IMR-90 (cell line): ENCODE measurements at regions not wholly inside any gene's neighbourhood (a gene's known extent, or its start where the extent isn't known, plus 50 kb on each side); places are given as distances from the start of the nearest gene placed in this dataset.

ENCODE experiments used
- ATAC-seq: fragments of 200-7000 bp; cut with Tn5 transposase; 2 replicates; pipeline ENCODE4 v1.9.1; 2020; ENCODE audit warnings: low read depth, mild to moderate bottlenecking, moderate library complexity
- BruUV-seq: library from RNA; stranded (reverse); fragments of 400-500 nt; replicated peaks from 2 replicates; lab custom pipeline; 2021; lab: Mats Ljungman, UMichigan
- CTCF ChIA-PET: fragments of 300-600 bp; formaldehyde crosslinking; extraction: SDS; loops from one replicate; lab custom pipeline; 2021; ENCODE audit warnings: antibody characterized with exemption; lab: Yijun Ruan, JAX
- POLR2A ChIA-PET: fragments of 300-600 bp; sonication (Branson Sonifier 250); formaldehyde crosslinking; loops from one replicate; lab custom pipeline; 2022; ENCODE audit warnings: antibody characterized with exemption; ENCODE audit not compliant: unreplicated experiment; lab: Charles Lee
- DNase-seq: peaks from one replicate; pipeline ENCODE4 v3.0.0; 2013
- H2AFZ ChIP-seq: replicated peaks from 2 replicates; pipeline ENCODE3; 2013; ENCODE audit warnings: low read length, mild to moderate bottlenecking; ENCODE audit not compliant: poor library complexity
- H2AK5ac ChIP-seq: 2 replicates; pipeline ENCODE4 v1.6.1; 2013; ENCODE audit warnings: low read depth, low read length, inconsistent platforms
- H2AK9ac ChIP-seq: replicated peaks from 2 replicates; pipeline ENCODE3; 2013; ENCODE audit warnings: mild to moderate bottlenecking, low read depth, low read length, moderate library complexity; ENCODE audit not compliant: poor library complexity
- H2BK120ac ChIP-seq: 2 replicates; pipeline ENCODE4 v1.6.1; 2013; ENCODE audit warnings: low read depth, low read length, inconsistent platforms
- H2BK15ac ChIP-seq: 3 replicates; pipeline ENCODE4 v1.6.1; 2013; ENCODE audit warnings: low read depth, low read length, inconsistent platforms
- H2BK20ac ChIP-seq: 2 replicates; pipeline ENCODE4 v1.6.1; 2013; ENCODE audit warnings: low read depth, mild to moderate bottlenecking, inconsistent platforms, low read length, moderate library complexity
- H2BK5ac ChIP-seq: 2 replicates; pipeline ENCODE4 v1.6.1; 2013; ENCODE audit warnings: mild to moderate bottlenecking, low read depth, low read length, inconsistent platforms; ENCODE audit not compliant: poor library complexity, severe bottlenecking
- H3K14ac ChIP-seq: replicated peaks from 2 replicates; pipeline ENCODE4 v1.6.1; 2013; ENCODE audit warnings: low read depth, low read length, inconsistent platforms
- H3K18ac ChIP-seq: 2 replicates; pipeline ENCODE4 v1.6.1; 2013; ENCODE audit warnings: low read depth, low read length, control low read depth
- H3K23ac ChIP-seq: 2 replicates; pipeline ENCODE4 v1.6.1; 2013; ENCODE audit warnings: low read depth, low read length, inconsistent platforms
- H3K27ac ChIP-seq: 2 replicates; pipeline ENCODE4 v1.5.1; 2013; ENCODE audit warnings: mild to moderate bottlenecking, control low read depth, low read length; ENCODE audit not compliant: insufficient read depth
- H3K27me3 ChIP-seq: 2 replicates; pipeline ENCODE4 v1.6.1; 2013; ENCODE audit warnings: low read length; ENCODE audit not compliant: control insufficient read depth, insufficient read depth
- H3K36me3 ChIP-seq: 2 replicates; pipeline ENCODE4 v1.6.1; 2013; ENCODE audit warnings: low read length, mixed read lengths; ENCODE audit not compliant: control insufficient read depth, insufficient read depth
- H3K4ac ChIP-seq: 2 replicates; pipeline ENCODE4 v1.6.1; 2013; ENCODE audit warnings: low read depth, low read length, inconsistent platforms
- H3K4me1 ChIP-seq: 2 replicates; pipeline ENCODE4 v1.6.1; 2013; ENCODE audit warnings: low read length, mixed read lengths; ENCODE audit not compliant: control insufficient read depth, insufficient read depth
- H3K4me2 ChIP-seq: 2 replicates; pipeline ENCODE4 v1.6.1; 2013; ENCODE audit warnings: low read depth, mild to moderate bottlenecking, control low read depth, low read length, moderate library complexity
- H3K4me3 ChIP-seq: 2 replicates; pipeline ENCODE4 v1.5.1; 2013; ENCODE audit warnings: low read depth, mild to moderate bottlenecking, control low read depth, low read length, moderate library complexity; ENCODE audit not compliant: insufficient read depth
- H3K56ac ChIP-seq: 2 replicates; pipeline ENCODE4 v1.6.1; 2013; ENCODE audit warnings: low read length, inconsistent platforms; ENCODE audit not compliant: insufficient read depth; ENCODE audit errors: extremely low read depth
- H3K79me1 ChIP-seq, 2 experiments: 2 replicates each; pipeline ENCODE4 v1.6.1; 2013; ENCODE audit warnings: low read length in 2 of 2, inconsistent platforms in 1 of 2, low read depth in 1 of 2
- H3K9ac ChIP-seq: 2 replicates; pipeline ENCODE4 v1.6.1; 2013; ENCODE audit warnings: low read depth, low read length, control low read depth
- H3K9me1 ChIP-seq: 2 replicates; pipeline ENCODE4 v1.6.1; 2013; ENCODE audit warnings: low read length, inconsistent platforms; ENCODE audit not compliant: insufficient read depth
- H3K9me3 ChIP-seq: 2 replicates; pipeline ENCODE4 v1.6.1; 2013; ENCODE audit warnings: low read length; ENCODE audit not compliant: control insufficient read depth, insufficient read depth
- H4K20me1 ChIP-seq: 2 replicates; pipeline ENCODE4 v1.6.1; 2013; ENCODE audit warnings: low read length, inconsistent platforms; ENCODE audit not compliant: insufficient read depth
- H4K5ac ChIP-seq: 2 replicates; pipeline ENCODE4 v1.6.1; 2013; ENCODE audit warnings: mild to moderate bottlenecking, low read depth, low read length, control low read depth
- H4K8ac ChIP-seq, 2 experiments: 2 replicates each; pipeline ENCODE4 v1.6.1; 2013; ENCODE audit warnings: low read depth in 2 of 2, low read length in 2 of 2, control low read depth in 1 of 2, inconsistent platforms in 1 of 2
- H4K91ac ChIP-seq: 2 replicates; pipeline ENCODE4 v1.6.1; 2013; ENCODE audit warnings: low read depth, low read length, inconsistent platforms; ENCODE audit not compliant: insufficient read depth
- BHLHE40 ChIP-seq: fragments of 150-350 bp; IDR thresholded peaks from 2 replicates; pipeline ENCODE4 v1.6.1; 2016; ENCODE audit warnings: mild to moderate bottlenecking, low read depth, low read length
- CEBPB ChIP-seq: IDR thresholded peaks from 2 replicates; pipeline ENCODE4 v1.6.1; 2012; ENCODE audit warnings: low read depth, low read length, improper control_type of control experiment
- CHD1 ChIP-seq: IDR thresholded peaks from 2 replicates; pipeline ENCODE4 v1.6.1; 2012; ENCODE audit warnings: low read depth, low read length, improper control_type of control experiment
- CTCF ChIP-seq: conservative IDR thresholded peaks from 2 replicates; pipeline ENCODE4 v1.5.1; 2012; ENCODE audit warnings: mild to moderate bottlenecking, low read depth, low read length, improper control_type of control experiment
- ELK1 ChIP-seq: fragments of 150-350 bp; IDR thresholded peaks from 2 replicates; pipeline ENCODE4 v1.6.1; 2016; ENCODE audit warnings: low read depth, mild to moderate bottlenecking, low read length, moderate library complexity, borderline replicate concordance
- MAFK ChIP-seq: IDR thresholded peaks from 2 replicates; pipeline ENCODE4 v1.6.1; 2012; ENCODE audit warnings: low read depth, low read length, improper control_type of control experiment
- MXI1 ChIP-seq: IDR thresholded peaks from 2 replicates; pipeline ENCODE4 v1.6.1; 2012; ENCODE audit warnings: low read depth, mild to moderate bottlenecking, low read length, moderate library complexity, borderline replicate concordance
- NFE2L2 ChIP-seq: fragments of 150-350 bp; IDR thresholded peaks from 2 replicates; pipeline ENCODE4 v1.6.1; 2016; ENCODE audit warnings: low read depth, mild to moderate bottlenecking, low read length
- POLR2A ChIP-seq: IDR thresholded peaks from 2 replicates; pipeline ENCODE4 v1.6.1; 2012; ENCODE audit warnings: mild to moderate bottlenecking, low read depth, low read length
- RCOR1 ChIP-seq: IDR thresholded peaks from 2 replicates; pipeline ENCODE4 v1.6.1; 2012; ENCODE audit warnings: mild to moderate bottlenecking, low read length, improper control_type of control experiment; ENCODE audit not compliant: insufficient replicate concordance
- RFX5 ChIP-seq: IDR thresholded peaks from 2 replicates; pipeline ENCODE4 v1.8.0; 2012; ENCODE audit warnings: low read depth, mild to moderate bottlenecking, low read length, moderate library complexity
- SMC3 ChIP-seq: fragments of 150-350 bp; IDR thresholded peaks from 2 replicates; pipeline ENCODE4 v1.6.1; 2016; ENCODE audit warnings: low read depth, mild to moderate bottlenecking, antibody characterized with exemption, low read length, moderate library complexity
- USF2 ChIP-seq: fragments of 150-350 bp; IDR thresholded peaks from 2 replicates; pipeline ENCODE4 v1.6.1; 2017; ENCODE audit warnings: mild to moderate bottlenecking, antibody characterized with exemption, low read length, low read depth
- WGBS, 2 experiments: methylation state at CpG; one replicate each; pipeline versions ENCODE4 v1.1.5 to v1.1.7; 2013; ENCODE audit warnings: missing lambda C conversion rate in 2 of 2; ENCODE audit not compliant: insufficient read length in 1 of 2; ENCODE audit errors: extremely low coverage in 2 of 2; 5-methylcytosine and 5-hydroxymethylcytosine counted together
- dilution Hi-C: fragments of 300-500 bp; cut with HindIII; formaldehyde crosslinking; loops from one replicate; pipeline ENCODE4 v1.14.3; 2018; ENCODE audit warnings: low sequenced_read_pairs; ENCODE audit not compliant: unreplicated experiment
- in situ Hi-C: fragments of 300-500 bp; cut with MboI; formaldehyde crosslinking; loops from 3 replicates; pipeline ENCODE4 v1.14.3; 2019; ENCODE audit warnings: low sequenced_read_pairs, inconsistent platforms, mixed read lengths
- intact Hi-C: fragments of 100-400 bp; cut with micrococcal nuclease; formaldehyde crosslinking; loops from 2 replicates; pipeline ENCODE4 v1.10.0; 2022

GRCh38 chr2:121137571-121137970 lies 147.4 kb downstream of the TFCP2L1 start:
- Histone ChIP-seq H2BK15ac (no peak overlapping the region), H4K5ac (no peak overlapping the region), H3K56ac (no peak overlapping the region), H3K23ac (no peak overlapping the region), H2BK120ac (no peak overlapping the region), H3K14ac (no peak overlapping the region), H4K20me1 (no peaks in the 10 kb centered on the region), H3K9me1 (0 out of 2 replicates have a peak, but pooled peaks cover 6% of the 10 kb centered on the region), H2BK20ac (no peak overlapping the region), H2AK5ac (no peak overlapping the region), H3K27me3 (peaks cover 29% of the 10 kb centered on the region), H2AK9ac (no peak overlapping the region), H2BK5ac (no peak overlapping the region), H4K91ac (no peak overlapping the region), H3K9ac (no peak overlapping the region), H3K79me1 (no peaks in the 10 kb centered on the region), H3K36me3 (no peaks in the 10 kb centered on the region), H3K9me3 (peaks cover 2% of the 10 kb centered on the region; the same call in 1 of the 2 replicates), H3K4ac (no peak overlapping the region), H3K4me2 (no peak overlapping the region), H3K4me1 (no peaks in the 10 kb centered on the region), H4K8ac (no peak overlapping the region), H2AFZ (no peak overlapping the region), H3K27ac (no peak overlapping the region), H3K18ac (no peak overlapping the region), H3K4me3 (no peak overlapping the region)
- DNase-seq = no peak
- WGBS, 2 experiments = no CpG with 5 or more reads among the region's 7 CpGs
- ATAC-seq = no peak
- in situ Hi-C loops (no loop called here), intact Hi-C loops (no loop called here), dilution Hi-C loops (no loop called here)
- ChIA-PET POLR2A (no interaction called here), CTCF (interaction anchor here (0.8 kb wide), 1 partner anchor 203 kb away, joined by 3 read pairs; no protein-coding TSS in a partner anchor)
- TF ChIP-seq CHD1 (no peak), RFX5 (no peak), CEBPB (no peak), CTCF (no peak), SMC3 (no peak), RCOR1 (no peak), USF2 (no peak), ELK1 (no peak), MXI1 (no peak), NFE2L2 (no peak), BHLHE40 (no peak), POLR2A (no peak), MAFK (no peak)
- BruUV-seq = no TSS peak
